ENCODE measurements at regions not wholly inside any gene's neighbourhood (a gene's known extent, or its start where the extent isn't known, plus 50 kb on each side); places are given as distances from the start of the nearest gene placed in this dataset.
A peak's percentile ranks its signal among the peaks of the same experiment; 100 is the strongest.

DNA sequence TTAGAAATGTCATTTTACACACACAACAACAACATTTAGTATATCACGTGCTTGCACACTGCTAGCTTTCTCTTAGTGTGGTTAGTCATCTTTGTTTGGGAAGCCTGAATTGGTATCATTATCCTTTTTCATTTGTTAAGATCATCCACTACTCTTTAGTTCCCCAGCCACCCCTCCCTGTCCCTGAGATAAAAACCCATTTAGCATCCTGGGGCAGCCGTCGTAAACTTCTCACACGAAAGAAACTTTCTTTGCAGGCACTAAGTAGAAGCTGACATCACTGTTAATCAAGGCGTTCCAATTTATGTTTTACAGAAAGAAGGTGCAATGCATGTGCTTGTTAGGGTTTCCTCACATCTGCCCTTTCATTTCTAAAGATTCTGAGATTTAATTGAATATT lies 475.1 kb upstream of the FZD8 start:
- H3K18ac ChIP-seq (ENCODE audit: low read depth, low read length): peak overlapping the region; percentile 13; the same call in 1 of the 2 replicates
- ChIA-PET CTCF (no interaction called here), POLR2A (ENCODE audit: unreplicated experiment) (interaction anchor here (0.6 kb wide), 1 partner anchor 1430 kb away, joined by 4 read pairs; no protein-coding TSS in a partner anchor)
- no peaks in the 10 kb centered on the region; the same call in 1 of the 2 replicates for H3K9me1 ChIP-seq (ENCODE audit: insufficient read depth, low read length)
- no peak overlapping the region for H2BK120ac ChIP-seq (ENCODE audit: low read depth, low read length)
- H3K79me1 ChIP-seq (ENCODE audit: low read depth in 1 of 2, low read length in 2 of 2): no peaks in the 10 kb centered on the region
- 0 out of 2 replicates have a peak overlapping the region, but pooled peaks have one; percentile 63 for H3K23ac ChIP-seq (ENCODE audit: low read depth, low read length)
- H3K4me2 ChIP-seq (ENCODE audit: low read depth, low read length): no peak overlapping the region
- no peaks in the 10 kb centered on the region for H4K20me1 ChIP-seq (ENCODE audit: insufficient read depth, low read length)
- no CpG with 5 or more reads among the region's 5 CpGs for WGBS, 2 experiments (ENCODE audit: extremely low coverage in 2 of 2, insufficient read length in 1 of 2)
- no peak overlapping the region for H2BK5ac ChIP-seq (ENCODE audit: low read depth, low read length, poor library complexity, severe bottlenecking)
- no peak overlapping the region for H4K5ac ChIP-seq (ENCODE audit: low read depth, low read length)
- H3K9ac ChIP-seq (ENCODE audit: low read depth, low read length): no peak overlapping the region
- ATAC-seq (ENCODE audit: low read depth): no peak
- no peak overlapping the region for H3K56ac ChIP-seq (ENCODE audit: extremely low read depth, insufficient read depth, low read length)
- in situ Hi-C loops (cut with MboI; ENCODE audit: low sequenced_read_pairs): no loop called here
- intact Hi-C loops (cut with micrococcal nuclease): no loop called here
- H2AK9ac ChIP-seq (replicated peaks; ENCODE audit: low read depth, low read length, poor library complexity): no peak overlapping the region
- no peak overlapping the region; the same call in 1 of the 2 replicates for H2BK20ac ChIP-seq (ENCODE audit: low read depth, low read length)
- no peak overlapping the region for H2AK5ac ChIP-seq (ENCODE audit: low read depth, low read length)
- H3K9me3 ChIP-seq (ENCODE audit: control insufficient read depth, insufficient read depth, low read length): no peaks in the 10 kb centered on the region
- H3K27ac ChIP-seq (ENCODE audit: insufficient read depth, low read length): no peak overlapping the region
- H3K36me3 ChIP-seq (ENCODE audit: control insufficient read depth, insufficient read depth, low read length): no peaks in the 10 kb centered on the region
- no peak overlapping the region for H4K91ac ChIP-seq (ENCODE audit: insufficient read depth, low read depth, low read length)
- no peak for DNase-seq
- H3K4ac ChIP-seq (ENCODE audit: low read depth, low read length): 0 out of 2 replicates have a peak overlapping the region, but pooled peaks have one; percentile 48
- no peak overlapping the region for H3K4me3 ChIP-seq (ENCODE audit: insufficient read depth, low read depth, low read length)
- H3K27me3 ChIP-seq (ENCODE audit: control insufficient read depth, insufficient read depth, low read length): no peaks in the 10 kb centered on the region
- H2BK15ac ChIP-seq (ENCODE audit: low read depth, low read length): no peak overlapping the region
- no TSS peak for BruUV-seq (replicated peaks)
- no peak overlapping the region for H2AFZ ChIP-seq (replicated peaks; ENCODE audit: low read length, poor library complexity)
- dilution Hi-C loops (cut with HindIII; ENCODE audit: low sequenced_read_pairs, unreplicated experiment): no loop called here
- H3K14ac ChIP-seq (replicated peaks; ENCODE audit: low read depth, low read length): no peak overlapping the region
- TF ChIP-seq SMC3 (IDR thresholded peaks at IDR 0.05; ENCODE audit: low read depth, low read length): no peak
- TF ChIP-seq BHLHE40 (IDR thresholded peaks at IDR 0.05; ENCODE audit: low read depth, low read length): 0 out of 2 replicates have a peak, but pooled peaks have one; percentile 8
- no peak overlapping the region for H4K8ac ChIP-seq (ENCODE audit: low read depth in 2 of 2, low read length in 2 of 2)
- peaks cover 6% of the 10 kb centered on the region; the same call in 1 of the 2 replicates for H3K4me1 ChIP-seq (ENCODE audit: control insufficient read depth, insufficient read depth, low read length)

Measured in IMR-90 (cell line).